ENCODE measurements at regions not wholly inside any gene's neighbourhood (a gene's known extent, or its start where the extent isn't known, plus 50 kb on each side); places are given as distances from the start of the nearest gene placed in this dataset.

- Histone ChIP-seq H3K27ac (ENCODE audit: low read depth, low read length, severe bottlenecking) (no peak overlapping the region), H3K36me3 (ENCODE audit: control insufficient read depth, insufficient read depth, low read length) (no peaks in the 10 kb centered on the region), H3K4me3 (ENCODE audit: extremely low read depth, insufficient read depth, low read length, poor library complexity, severe bottlenecking) (no peak overlapping the region), H3K4me1 (ENCODE audit: control insufficient read depth, insufficient read depth, low read length, poor library complexity, severe bottlenecking) (no peaks in the 10 kb centered on the region), H3K9me3 (ENCODE audit: control insufficient read depth, low read length) (no peaks in the 10 kb centered on the region)
- WGBS, 2 experiments (ENCODE audit: insufficient coverage in 2 of 2), result 95 to 100% methylated on average over 2 to 3 of the region's 4 CpGs
Measured at GRCh38 chr2:45300026-45300750, 290.9 kb upstream of the SIX2 start.

GRCh38 chr2:45299361-45299760 lies 290.1 kb upstream of the SIX2 start:
- H3K4me1 ChIP-seq (ENCODE audit: control insufficient read depth, insufficient read depth, low read length, poor library complexity, severe bottlenecking), result no peaks in the 10 kb centered on the region
- no peaks in the 10 kb centered on the region for H3K36me3 ChIP-seq (ENCODE audit: control insufficient read depth, insufficient read depth, low read length)
- 83 to 88% methylated on average over 4 of the region's 4 CpGs for WGBS, 2 experiments (ENCODE audit: insufficient coverage in 2 of 2)
- no peak overlapping the region for H3K27ac ChIP-seq (ENCODE audit: low read depth, low read length, severe bottlenecking)
- H3K9me3 ChIP-seq (ENCODE audit: control insufficient read depth, low read length), result no peaks in the 10 kb centered on the region
- no peak overlapping the region for H3K4me3 ChIP-seq (ENCODE audit: extremely low read depth, insufficient read depth, low read length, poor library complexity, severe bottlenecking)

GRCh38 chr2:45293182-45293581 lies 283.9 kb upstream of the SIX2 start:
- Histone ChIP-seq H3K4me3 (ENCODE audit: extremely low read depth, insufficient read depth, low read length, poor library complexity, severe bottlenecking) (no peak overlapping the region), H3K27ac (ENCODE audit: low read depth, low read length, severe bottlenecking) (no peak overlapping the region), H3K36me3 (ENCODE audit: control insufficient read depth, insufficient read depth, low read length) (no peaks in the 10 kb centered on the region), H3K4me1 (ENCODE audit: control insufficient read depth, insufficient read depth, low read length, poor library complexity, severe bottlenecking) (no peaks in the 10 kb centered on the region), H3K9me3 (ENCODE audit: control insufficient read depth, low read length) (no peaks in the 10 kb centered on the region)
- WGBS, 2 experiments (ENCODE audit: insufficient coverage in 2 of 2), result 91 to 93% methylated on average over 3 to 5 of the region's 5 CpGs

GRCh38 chr2:45291296-45291701 lies 282.0 kb upstream of the SIX2 start:
- Histone ChIP-seq H3K4me3 (ENCODE audit: extremely low read depth, insufficient read depth, low read length, poor library complexity, severe bottlenecking) (no peak overlapping the region), H3K4me1 (ENCODE audit: control insufficient read depth, insufficient read depth, low read length, poor library complexity, severe bottlenecking) (no peaks in the 10 kb centered on the region)
- 67 to 85% methylated on average over 1 to 3 of the region's 4 CpGs for WGBS, 2 experiments (ENCODE audit: insufficient coverage in 2 of 2)

GRCh38 chr2:45289997-45290709 lies 280.9 kb upstream of the SIX2 start:
- WGBS, 2 experiments (ENCODE audit: insufficient coverage in 2 of 2), result 91 to 92% methylated on average over 3 to 6 of the region's 6 CpGs
- no peak overlapping the region for H3K4me3 ChIP-seq (ENCODE audit: extremely low read depth, insufficient read depth, low read length, poor library complexity, severe bottlenecking)

More at GRCh38 chr2:45291296-45291701, 282.0 kb upstream of the SIX2 start:
- no peaks in the 10 kb centered on the region for H3K36me3 ChIP-seq (ENCODE audit: control insufficient read depth, insufficient read depth, low read length)
- H3K9me3 ChIP-seq (ENCODE audit: control insufficient read depth, low read length), result no peaks in the 10 kb centered on the region
- no peak overlapping the region for H3K27ac ChIP-seq (ENCODE audit: low read depth, low read length, severe bottlenecking)

GRCh38 chr2:45288532-45289417 lies 279.5 kb upstream of the SIX2 start:
- 84 to 85% methylated on average over 2 to 5 of the region's 6 CpGs for WGBS, 2 experiments (ENCODE audit: insufficient coverage in 2 of 2)
- H3K36me3 ChIP-seq (ENCODE audit: control insufficient read depth, insufficient read depth, low read length), result no peaks in the 10 kb centered on the region

More at GRCh38 chr2:45289997-45290709, 280.9 kb upstream of the SIX2 start:
- Histone ChIP-seq H3K4me1 (ENCODE audit: control insufficient read depth, insufficient read depth, low read length, poor library complexity, severe bottlenecking) (no peaks in the 10 kb centered on the region), H3K27ac (ENCODE audit: low read depth, low read length, severe bottlenecking) (no peak overlapping the region), H3K36me3 (ENCODE audit: control insufficient read depth, insufficient read depth, low read length) (no peaks in the 10 kb centered on the region), H3K9me3 (ENCODE audit: control insufficient read depth, low read length) (no peaks in the 10 kb centered on the region)

GRCh38 chr2:45287045-45287444 lies 277.8 kb upstream of the SIX2 start:
- H3K36me3 ChIP-seq (ENCODE audit: control insufficient read depth, insufficient read depth, low read length), result no peaks in the 10 kb centered on the region
- 90 to 98% methylated on average over 2 to 4 of the region's 4 CpGs for WGBS, 2 experiments (ENCODE audit: insufficient coverage in 2 of 2)

More at GRCh38 chr2:45288532-45289417, 279.5 kb upstream of the SIX2 start:
- Histone ChIP-seq H3K27ac (ENCODE audit: low read depth, low read length, severe bottlenecking) (no peak overlapping the region), H3K9me3 (ENCODE audit: control insufficient read depth, low read length) (no peaks in the 10 kb centered on the region), H3K4me3 (ENCODE audit: extremely low read depth, insufficient read depth, low read length, poor library complexity, severe bottlenecking) (no peak overlapping the region), H3K4me1 (ENCODE audit: control insufficient read depth, insufficient read depth, low read length, poor library complexity, severe bottlenecking) (peaks cover 6% of the 10 kb centered on the region)

GRCh38 chr2:45285771-45286390 lies 276.6 kb upstream of the SIX2 start:
- WGBS, 2 experiments (ENCODE audit: insufficient coverage in 2 of 2), result 80 to 100% methylated on average over 1 to 2 of the region's 4 CpGs
- peaks cover 13% of the 10 kb centered on the region for H3K4me1 ChIP-seq (ENCODE audit: control insufficient read depth, insufficient read depth, low read length, poor library complexity, severe bottlenecking)
- no peaks in the 10 kb centered on the region for H3K36me3 ChIP-seq (ENCODE audit: control insufficient read depth, insufficient read depth, low read length)
- no peak overlapping the region for H3K27ac ChIP-seq (ENCODE audit: low read depth, low read length, severe bottlenecking)
- no peak overlapping the region for H3K4me3 ChIP-seq (ENCODE audit: extremely low read depth, insufficient read depth, low read length, poor library complexity, severe bottlenecking)
- H3K9me3 ChIP-seq (ENCODE audit: control insufficient read depth, low read length), result no peaks in the 10 kb centered on the region

More at GRCh38 chr2:45287045-45287444, 277.8 kb upstream of the SIX2 start:
- no peaks in the 10 kb centered on the region for H3K9me3 ChIP-seq (ENCODE audit: control insufficient read depth, low read length)
- H3K4me3 ChIP-seq (ENCODE audit: extremely low read depth, insufficient read depth, low read length, poor library complexity, severe bottlenecking), result no peak overlapping the region
- H3K27ac ChIP-seq (ENCODE audit: low read depth, low read length, severe bottlenecking), result no peak overlapping the region
- H3K4me1 ChIP-seq (ENCODE audit: control insufficient read depth, insufficient read depth, low read length, poor library complexity, severe bottlenecking), result peaks cover 13% of the 10 kb centered on the region

- 89 to 94% methylated on average over 3 to 4 of the region's 5 CpGs for WGBS, 2 experiments (ENCODE audit: insufficient coverage in 2 of 2)
- H3K27ac ChIP-seq (ENCODE audit: low read depth, low read length, severe bottlenecking), result no peak overlapping the region
- no peaks in the 10 kb centered on the region for H3K9me3 ChIP-seq (ENCODE audit: control insufficient read depth, low read length)
Measured at GRCh38 chr2:45285311-45285710, 276.1 kb upstream of the SIX2 start.

GRCh38 chr2:45284621-45284995 lies 275.4 kb upstream of the SIX2 start:
- Histone ChIP-seq H3K4me3 (ENCODE audit: extremely low read depth, insufficient read depth, low read length, poor library complexity, severe bottlenecking) (no peak overlapping the region), H3K36me3 (ENCODE audit: control insufficient read depth, insufficient read depth, low read length) (no peaks in the 10 kb centered on the region)
- 75 to 100% methylated on average over 1 of the region's 2 CpGs for WGBS, 2 experiments (ENCODE audit: insufficient coverage in 2 of 2)

More at GRCh38 chr2:45285311-45285710, 276.1 kb upstream of the SIX2 start:
- Histone ChIP-seq H3K4me3 (ENCODE audit: extremely low read depth, insufficient read depth, low read length, poor library complexity, severe bottlenecking) (no peak overlapping the region), H3K36me3 (ENCODE audit: control insufficient read depth, insufficient read depth, low read length) (no peaks in the 10 kb centered on the region), H3K4me1 (ENCODE audit: control insufficient read depth, insufficient read depth, low read length, poor library complexity, severe bottlenecking) (peaks cover 13% of the 10 kb centered on the region)

More at GRCh38 chr2:45284621-45284995, 275.4 kb upstream of the SIX2 start:
- H3K4me1 ChIP-seq (ENCODE audit: control insufficient read depth, insufficient read depth, low read length, poor library complexity, severe bottlenecking), result peaks cover 13% of the 10 kb centered on the region
- H3K9me3 ChIP-seq (ENCODE audit: control insufficient read depth, low read length), result no peaks in the 10 kb centered on the region
- no peak overlapping the region for H3K27ac ChIP-seq (ENCODE audit: low read depth, low read length, severe bottlenecking)
